Astrocyte (in vitro differentiated cells and primary cell): ENCODE measurements at regions not wholly inside any gene's neighbourhood (a gene's known extent, or its start where the extent isn't known, plus 50 kb on each side); places are given as distances from the start of the nearest gene placed in this dataset.
A peak's percentile ranks its signal among the peaks of the same experiment; 100 is the strongest.
"Not testable (repeated sequence)": the region's sequence is repeated elsewhere in the genome, so short reads cannot be mapped to it uniquely, and the experiment has no call there.

Source experiments
- DNase-seq: peaks from one replicate; pipeline ENCODE4 v3.0.0-alpha.2; 2010; ENCODE audit warnings: low read depth
- FAIRE-seq: peaks from 2 replicates; lab custom pipeline; 2011; peaks lifted over from hg19 to GRCh38; lab: Jason Lieb, UNC
- H2AFZ ChIP-seq: 2 replicates; pipeline ENCODE4 v1.6.0; 2012; ENCODE audit warnings: low read depth, low read length, inconsistent platforms
- H3K27ac ChIP-seq: 2 replicates; pipeline ENCODE4 v1.5.1; 2011; ENCODE audit warnings: low read depth, low read length, inconsistent platforms
- H3K27me3 ChIP-seq: 2 replicates; pipeline ENCODE4 v1.6.0; 2011; ENCODE audit warnings: low read length, inconsistent platforms; ENCODE audit not compliant: insufficient read depth
- H3K36me3 ChIP-seq: 2 replicates; pipeline ENCODE4 v1.5.1; 2011; ENCODE audit warnings: low read length, inconsistent platforms; ENCODE audit not compliant: insufficient read depth
- H3K4me1 ChIP-seq: 2 replicates; pipeline ENCODE4 v1.5.1; 2011; ENCODE audit warnings: low read length, inconsistent platforms; ENCODE audit not compliant: insufficient read depth
- H3K4me2 ChIP-seq: 2 replicates; pipeline ENCODE4 v1.6.0; 2012; ENCODE audit warnings: low read length, inconsistent platforms
- H3K4me3 ChIP-seq: 2 replicates; pipeline ENCODE4 v1.5.1; 2011; ENCODE audit warnings: low read depth, mild to moderate bottlenecking, low read length, inconsistent platforms; ENCODE audit not compliant: insufficient read depth
- H3K79me2 ChIP-seq: 2 replicates; pipeline ENCODE4 v1.6.0; 2012; ENCODE audit warnings: mild to moderate bottlenecking, low read length, inconsistent platforms; ENCODE audit not compliant: insufficient read depth
- H3K9ac ChIP-seq: 2 replicates; pipeline ENCODE4 v1.6.0; 2012; ENCODE audit warnings: mild to moderate bottlenecking, low read length, inconsistent platforms
- H3K9me3 ChIP-seq: 2 replicates; pipeline ENCODE4 v1.5.1; 2012; ENCODE audit warnings: low read depth, mild to moderate bottlenecking, low read length, inconsistent platforms; ENCODE audit not compliant: insufficient read depth
- H4K20me1 ChIP-seq: 2 replicates; pipeline ENCODE4 v1.6.0; 2012; ENCODE audit warnings: low read length, inconsistent platforms; ENCODE audit not compliant: insufficient read depth
- H3K27ac Mint-ChIP-seq: one replicate; pipeline ENCODE4 v1.8.0; 2021; ENCODE audit warnings: mild to moderate bottlenecking, mixed read lengths; ENCODE audit not compliant: unreplicated experiment
- H3K27me3 Mint-ChIP-seq: one replicate; pipeline ENCODE4 v1.8.0; 2021; ENCODE audit warnings: low read depth, mixed read lengths; ENCODE audit not compliant: unreplicated experiment
- H3K36me3 Mint-ChIP-seq: one replicate; pipeline ENCODE4 v1.8.0; 2021; ENCODE audit warnings: low read depth, mixed read lengths; ENCODE audit not compliant: unreplicated experiment
- H3K4me1 Mint-ChIP-seq: one replicate; pipeline ENCODE4 v1.8.0; 2021; ENCODE audit warnings: low read depth, mixed read lengths; ENCODE audit not compliant: unreplicated experiment
- H3K4me3 Mint-ChIP-seq: one replicate; pipeline ENCODE4 v1.8.0; 2021; ENCODE audit warnings: mild to moderate bottlenecking, moderate library complexity, mixed read lengths; ENCODE audit not compliant: unreplicated experiment
- H3K9me3 Mint-ChIP-seq: one replicate; pipeline ENCODE4 v1.8.0; 2021; ENCODE audit warnings: mild to moderate bottlenecking, mixed read lengths; ENCODE audit not compliant: unreplicated experiment

GRCh38 chr9:40191403-40191802 is 835.9 kb downstream of the SPATA31A1 start:
- H3K27ac Mint-ChIP-seq, H3K27me3 ChIP-seq, H3K4me2 ChIP-seq, H3K4me3 Mint-ChIP-seq, H3K36me3 ChIP-seq, FAIRE-seq, H3K27ac ChIP-seq, DNase-seq, H3K9me3 Mint-ChIP-seq, H3K4me3 ChIP-seq, H3K9me3 ChIP-seq, H3K36me3 Mint-ChIP-seq, H3K4me1 ChIP-seq, H3K79me2 ChIP-seq, H2AFZ ChIP-seq, H3K9ac ChIP-seq, H3K4me1 Mint-ChIP-seq, H4K20me1 ChIP-seq: not testable (repeated sequence)
- peaks cover 20% of the 10 kb centered on the region for H3K27me3 Mint-ChIP-seq

DNA sequence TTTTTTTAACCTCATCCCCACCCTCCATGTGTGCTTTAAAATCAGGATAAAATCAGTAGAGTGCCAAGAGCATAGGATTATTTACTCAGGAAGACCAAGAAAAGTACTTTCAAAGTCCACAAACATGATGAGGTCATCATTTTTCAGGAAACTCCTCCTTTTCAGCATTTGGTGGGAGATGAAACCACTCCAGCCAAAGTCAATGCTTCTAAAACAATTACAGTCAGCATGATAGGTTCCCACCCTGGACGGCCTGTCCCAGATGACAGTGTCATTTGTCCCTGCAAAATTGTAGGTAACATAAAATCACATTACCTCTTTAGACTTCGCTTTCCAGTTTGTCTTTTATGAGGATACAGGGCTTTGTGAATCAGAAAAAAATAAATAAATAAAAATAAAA is 836.7 kb downstream of the SPATA31A1 start:
- not testable (repeated sequence) for H3K27ac ChIP-seq, H2AFZ ChIP-seq, H3K4me3 Mint-ChIP-seq, DNase-seq, H3K4me1 Mint-ChIP-seq, H3K4me1 ChIP-seq, H3K36me3 Mint-ChIP-seq, H3K9me3 ChIP-seq, H3K27ac Mint-ChIP-seq, H3K4me3 ChIP-seq, H3K4me2 ChIP-seq, H3K9me3 Mint-ChIP-seq, H3K27me3 ChIP-seq, H4K20me1 ChIP-seq, FAIRE-seq, H3K36me3 ChIP-seq, H3K9ac ChIP-seq, H3K79me2 ChIP-seq
- peaks cover 21% of the 10 kb centered on the region for H3K27me3 Mint-ChIP-seq

- H4K20me1 ChIP-seq, H3K4me3 ChIP-seq, H3K4me3 Mint-ChIP-seq, H3K36me3 ChIP-seq, H3K4me1 Mint-ChIP-seq, H3K4me2 ChIP-seq, H3K4me1 ChIP-seq, H3K9me3 Mint-ChIP-seq, H3K27me3 ChIP-seq, DNase-seq, FAIRE-seq, H3K9ac ChIP-seq, H3K9me3 ChIP-seq, H3K27ac Mint-ChIP-seq, H3K79me2 ChIP-seq, H2AFZ ChIP-seq, H3K36me3 Mint-ChIP-seq, H3K27ac ChIP-seq: not testable (repeated sequence)
- peaks cover 21% of the 10 kb centered on the region for H3K27me3 Mint-ChIP-seq
Observed at GRCh38 chr9:40196165-40196714, 840.8 kb downstream of the SPATA31A1 start.

DNA sequence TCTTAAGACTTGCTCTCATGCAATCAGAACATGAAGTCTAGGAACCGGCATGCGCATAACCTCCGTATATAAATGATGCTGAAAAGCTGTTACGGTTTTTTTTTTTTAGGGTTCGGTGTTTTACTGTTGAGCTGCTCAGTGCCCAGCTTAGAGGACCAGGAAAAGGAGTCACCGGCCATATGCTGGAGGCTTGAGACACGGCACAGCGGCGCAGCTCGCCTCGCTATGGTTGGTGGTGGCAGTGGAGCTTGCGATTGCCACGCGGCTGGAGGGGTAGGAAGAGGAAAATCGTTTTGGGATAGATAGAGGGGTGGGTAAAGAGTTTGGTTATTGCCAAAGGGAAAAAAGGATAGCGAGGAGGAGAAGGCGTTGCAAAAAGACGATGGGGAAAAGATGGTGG is 841.3 kb downstream of the SPATA31A1 start:
- H3K36me3 ChIP-seq, H3K79me2 ChIP-seq, H3K4me2 ChIP-seq, DNase-seq, H2AFZ ChIP-seq, H3K9me3 ChIP-seq, H3K9me3 Mint-ChIP-seq, H3K4me3 ChIP-seq, H3K4me3 Mint-ChIP-seq, H3K9ac ChIP-seq, H3K4me1 Mint-ChIP-seq, H3K36me3 Mint-ChIP-seq, H3K4me1 ChIP-seq, H3K27me3 ChIP-seq, H4K20me1 ChIP-seq, H3K27ac Mint-ChIP-seq, H3K27ac ChIP-seq, FAIRE-seq: not testable (repeated sequence)
- H3K27me3 Mint-ChIP-seq, result peaks cover 21% of the 10 kb centered on the region

- H3K4me2 ChIP-seq, H4K20me1 ChIP-seq, H2AFZ ChIP-seq, H3K27me3 Mint-ChIP-seq, H3K27ac ChIP-seq, H3K4me3 ChIP-seq, H3K9me3 Mint-ChIP-seq, H3K27ac Mint-ChIP-seq, H3K4me1 Mint-ChIP-seq, H3K9me3 ChIP-seq, FAIRE-seq, H3K36me3 ChIP-seq, H3K36me3 Mint-ChIP-seq, H3K79me2 ChIP-seq, H3K4me1 ChIP-seq, H3K4me3 Mint-ChIP-seq, H3K27me3 ChIP-seq, H3K9ac ChIP-seq, DNase-seq: not testable (repeated sequence)
Observed at GRCh38 chr9:40221596-40222233, 866.2 kb downstream of the SPATA31A1 start.

DNA sequence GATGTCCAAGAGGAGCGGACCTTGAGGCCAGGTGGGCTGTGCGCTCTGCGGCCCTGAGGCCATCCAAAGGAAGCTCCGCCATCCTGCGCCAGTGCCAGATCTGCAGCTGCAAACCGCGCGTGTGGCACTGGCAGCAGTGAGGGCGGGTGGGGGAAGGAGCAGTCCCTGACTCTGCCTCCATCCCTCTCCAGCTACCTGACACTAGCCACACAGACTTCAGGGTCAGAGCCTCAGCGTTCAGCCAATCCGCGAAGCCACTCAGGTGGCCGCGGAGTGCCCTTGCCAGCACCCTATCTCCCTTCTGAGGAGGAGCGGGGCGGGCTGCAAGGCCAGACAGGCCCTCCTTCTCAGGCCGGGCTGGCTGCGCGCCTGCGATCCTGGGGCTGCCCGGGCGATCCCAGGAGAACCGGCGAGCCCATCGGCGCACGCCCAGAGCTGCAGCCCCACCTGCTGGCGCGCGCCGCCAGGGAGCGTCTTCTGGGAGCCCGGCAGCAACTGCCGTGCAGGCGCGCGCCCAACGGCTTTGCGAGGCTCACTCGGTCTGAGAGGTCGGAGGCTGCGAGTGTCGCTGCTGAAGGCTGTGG is 867.2 kb downstream of the SPATA31A1 start:
- H3K27me3 Mint-ChIP-seq, H3K4me1 Mint-ChIP-seq, H2AFZ ChIP-seq, H3K4me3 Mint-ChIP-seq, H4K20me1 ChIP-seq, H3K27ac Mint-ChIP-seq, H3K36me3 ChIP-seq, H3K27ac ChIP-seq, H3K79me2 ChIP-seq, H3K9ac ChIP-seq, H3K9me3 ChIP-seq, H3K9me3 Mint-ChIP-seq, H3K27me3 ChIP-seq, FAIRE-seq, DNase-seq, H3K4me1 ChIP-seq, H3K4me3 ChIP-seq, H3K36me3 Mint-ChIP-seq: not testable (repeated sequence)
- H3K4me2 ChIP-seq, result peak overlapping the region; percentile 55
